NCI-H774 (cell line): ENCODE measurements at regions not wholly inside any gene's neighbourhood (a gene's known extent, or its start where the extent isn't known, plus 50 kb on each side); places are given as distances from the start of the nearest gene placed in this dataset.
"Not testable (repeated sequence)": the region's sequence is repeated elsewhere in the genome, so short reads cannot be mapped to it uniquely, and the experiment has no call there.

Experiments used
- DNase-seq: peaks from one replicate; lab custom pipeline; 2025; lab: John Stamatoyannopoulos, UW

GRCh38 chr13:23086968-23087623 is 93.7 kb upstream of the SGCG start:
- DNase-seq, result no peak

GRCh38 chr13:23087880-23088279 is 92.9 kb upstream of the SGCG start:
- DNase-seq, result no peak

- no peak for DNase-seq
Measured at GRCh38 chr13:23098161-23098907, 82.4 kb upstream of the SGCG start.

- DNase-seq, result no peak
Measured at GRCh38 chr13:23105051-23105450, 75.7 kb upstream of the SGCG start.

GRCh38 chr13:23107665-23108064 is 73.1 kb upstream of the SGCG start:
- no peak for DNase-seq

GRCh38 chr13:23119131-23119530 is 61.6 kb upstream of the SGCG start:
- no peak for DNase-seq

GRCh38 chr13:23127540-23127939 is 53.2 kb upstream of the SGCG start:
- DNase-seq, result not testable (repeated sequence)

- no peak for DNase-seq
Measured at GRCh38 chr13:23129331-23129730, 51.4 kb upstream of the SGCG start.
